ENCODE measurements at regions not wholly inside any gene's neighbourhood (a gene's known extent, or its start where the extent isn't known, plus 50 kb on each side); places are given as distances from the start of the nearest gene placed in this dataset.
A peak's percentile ranks its signal among the peaks of the same experiment; 100 is the strongest.

- peaks cover 16% of the 10 kb centered on the region for H3K4me1 ChIP-seq
- peak; percentile 65 for DNase-seq (ENCODE audit: low spot score)
- H3K9me3 ChIP-seq (ENCODE audit: low read depth), result no peaks in the 10 kb centered on the region
- H3K4me3 ChIP-seq, result no peak overlapping the region
- no peak overlapping the region for H3K9ac ChIP-seq
- no peaks in the 10 kb centered on the region for H3K36me3 ChIP-seq
- Mint-ChIP-seq H3K27me3 (ENCODE audit: insufficient read depth, low read depth) (peaks cover 3% of the 10 kb centered on the region), H3K27ac (no peak overlapping the region), H3K9me3 (no peaks in the 10 kb centered on the region), H3K4me1 (peaks cover 8% of the 10 kb centered on the region), H3K4me3 (no peak overlapping the region), H3K36me3 (no peaks in the 10 kb centered on the region)
- H3K79me2 ChIP-seq (ENCODE audit: low read depth), result no peaks in the 10 kb centered on the region
- H3K27me3 ChIP-seq, result no peaks in the 10 kb centered on the region
- TF ChIP-seq EZH2phosphoT487 (IDR thresholded peaks at IDR 0.05) (no peak), CTCF (IDR thresholded peaks at IDR 0.05) (no peak), EZH2 (IDR thresholded peaks at IDR 0.05) (no peak)
- no peak overlapping the region for H2AFZ ChIP-seq (replicated peaks)
- peak overlapping the region; percentile 67 for H3K4me2 ChIP-seq
- H4K20me1 ChIP-seq (ENCODE audit: low read depth), result no peaks in the 10 kb centered on the region
- peaks cover 18% of the 10 kb centered on the region for H3F3A ChIP-seq (ENCODE audit: low read depth)
- H3K27ac ChIP-seq, result peak overlapping the region; percentile 84
These were observed 178.3 kb upstream of the GATA6 start for GRCh38 chr18:21991081-21991534.

GRCh38 chr18:21991886-21992285 lies 177.5 kb upstream of the GATA6 start:
- DNase-seq (ENCODE audit: low spot score), result no peak
- Histone ChIP-seq H4K20me1 (ENCODE audit: low read depth) (no peaks in the 10 kb centered on the region), H3K4me1 (peaks cover 16% of the 10 kb centered on the region), H3K36me3 (no peaks in the 10 kb centered on the region), H3K4me3 (no peak overlapping the region), H2AFZ (replicated peaks) (no peak overlapping the region), H3K9me3 (ENCODE audit: low read depth) (no peaks in the 10 kb centered on the region), H3K79me2 (ENCODE audit: low read depth) (no peaks in the 10 kb centered on the region), H3K9ac (no peak overlapping the region), H3K27me3 (no peaks in the 10 kb centered on the region), H3F3A (ENCODE audit: low read depth) (peaks cover 18% of the 10 kb centered on the region), H3K27ac (no peak overlapping the region), H3K4me2 (peak overlapping the region; percentile 67)
- H3K27ac Mint-ChIP-seq, result no peak overlapping the region
- H3K27me3 Mint-ChIP-seq (ENCODE audit: insufficient read depth, low read depth), result peaks cover 3% of the 10 kb centered on the region
- no peak for TF ChIP-seq EZH2phosphoT487 (IDR thresholded peaks at IDR 0.05)
- TF ChIP-seq EZH2 (IDR thresholded peaks at IDR 0.05), result no peak
- TF ChIP-seq CTCF (IDR thresholded peaks at IDR 0.05), result no peak
- H3K4me1 Mint-ChIP-seq, result peaks cover 8% of the 10 kb centered on the region
- no peaks in the 10 kb centered on the region for H3K9me3 Mint-ChIP-seq
- H3K36me3 Mint-ChIP-seq, result no peaks in the 10 kb centered on the region
- no peak overlapping the region for H3K4me3 Mint-ChIP-seq

GRCh38 chr18:21996351-21996826 lies 173.0 kb upstream of the GATA6 start:
- H3K4me3 Mint-ChIP-seq, result no peak overlapping the region
- peaks cover 6% of the 10 kb centered on the region for H3F3A ChIP-seq (ENCODE audit: low read depth)
- H4K20me1 ChIP-seq (ENCODE audit: low read depth), result no peaks in the 10 kb centered on the region
- no peak overlapping the region for H3K9ac ChIP-seq
- H3K4me2 ChIP-seq, result no peak overlapping the region
- no peak overlapping the region for H3K27ac ChIP-seq
- no peaks in the 10 kb centered on the region for H3K9me3 Mint-ChIP-seq
- peaks cover 3% of the 10 kb centered on the region for H3K4me1 Mint-ChIP-seq
- H3K27me3 Mint-ChIP-seq (ENCODE audit: insufficient read depth, low read depth), result peaks cover 4% of the 10 kb centered on the region
- no peaks in the 10 kb centered on the region for H3K36me3 ChIP-seq
- peaks cover 7% of the 10 kb centered on the region for H3K4me1 ChIP-seq
- DNase-seq (ENCODE audit: low spot score), result no peak
- H3K4me3 ChIP-seq, result no peak overlapping the region
- H3K36me3 Mint-ChIP-seq, result no peaks in the 10 kb centered on the region
- no peaks in the 10 kb centered on the region for H3K79me2 ChIP-seq (ENCODE audit: low read depth)
- no peaks in the 10 kb centered on the region for H3K27me3 ChIP-seq
- H3K9me3 ChIP-seq (ENCODE audit: low read depth), result no peaks in the 10 kb centered on the region
- TF ChIP-seq EZH2phosphoT487 (IDR thresholded peaks at IDR 0.05) (no peak), CTCF (IDR thresholded peaks at IDR 0.05) (no peak), EZH2 (IDR thresholded peaks at IDR 0.05) (no peak)
- no peak overlapping the region for H3K27ac Mint-ChIP-seq
- H2AFZ ChIP-seq (replicated peaks), result peak overlapping the region; percentile 19

Measured in neural progenitor cell (in vitro differentiated cells).